SK-N-SH treated with all-trans-retinoic acid at 6 μM for 48 hours (cell line): ENCODE measurements at regions not wholly inside any gene's neighbourhood (a gene's known extent, or its start where the extent isn't known, plus 50 kb on each side); places are given as distances from the start of the nearest gene placed in this dataset.

ENCODE experiments used
- ARNTL ChIP-seq: fragments of 450-650 bp; formaldehyde crosslinking; IDR thresholded peaks from 2 replicates; pipeline ENCODE4 v1.5.0; 2020; ENCODE audit warnings: low read depth, mild to moderate bottlenecking, moderate library complexity, borderline replicate concordance
- RARB ChIP-seq: fragments of 250-450 bp; sonication (Bioruptor Pico); IDR thresholded peaks from 2 replicates; pipeline ENCODE4 v1.8.0; 2021; ENCODE audit warnings: mild to moderate bottlenecking, moderate library complexity
- ZNF70 ChIP-seq: fragments of 450-650 bp; formaldehyde crosslinking; IDR thresholded peaks from 2 replicates; pipeline ENCODE4 v1.5.0; 2020; ENCODE audit warnings: mild to moderate bottlenecking, moderate library complexity

DNA sequence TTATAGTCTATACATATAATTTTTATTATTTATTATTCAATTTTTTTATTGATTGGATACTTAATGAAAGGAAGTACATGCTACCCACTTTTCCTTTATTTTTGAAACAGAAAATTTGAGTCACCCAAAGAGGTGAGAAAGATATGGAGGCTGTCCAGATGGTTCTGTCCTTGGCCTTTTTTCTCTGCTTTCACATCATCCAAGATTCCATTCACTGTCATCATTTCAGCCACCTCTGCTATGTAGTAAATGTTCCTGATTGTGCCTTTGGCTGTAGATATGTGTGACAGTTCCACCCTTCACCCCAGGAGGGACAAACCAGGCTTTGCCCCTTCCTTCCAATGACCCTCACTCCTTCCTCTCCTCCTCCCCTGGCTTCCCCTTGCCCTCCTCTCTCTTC, 675.7 kb upstream of the ID2 start:
- TF ChIP-seq ZNF70 (CRISPR knock-in tag) (no peak), ARNTL (CRISPR knock-in tag) (no peak), RARB (no peak)
